ENCODE measurements at regions not wholly inside any gene's neighbourhood (a gene's known extent, or its start where the extent isn't known, plus 50 kb on each side); places are given as distances from the start of the nearest gene placed in this dataset.

DNA sequence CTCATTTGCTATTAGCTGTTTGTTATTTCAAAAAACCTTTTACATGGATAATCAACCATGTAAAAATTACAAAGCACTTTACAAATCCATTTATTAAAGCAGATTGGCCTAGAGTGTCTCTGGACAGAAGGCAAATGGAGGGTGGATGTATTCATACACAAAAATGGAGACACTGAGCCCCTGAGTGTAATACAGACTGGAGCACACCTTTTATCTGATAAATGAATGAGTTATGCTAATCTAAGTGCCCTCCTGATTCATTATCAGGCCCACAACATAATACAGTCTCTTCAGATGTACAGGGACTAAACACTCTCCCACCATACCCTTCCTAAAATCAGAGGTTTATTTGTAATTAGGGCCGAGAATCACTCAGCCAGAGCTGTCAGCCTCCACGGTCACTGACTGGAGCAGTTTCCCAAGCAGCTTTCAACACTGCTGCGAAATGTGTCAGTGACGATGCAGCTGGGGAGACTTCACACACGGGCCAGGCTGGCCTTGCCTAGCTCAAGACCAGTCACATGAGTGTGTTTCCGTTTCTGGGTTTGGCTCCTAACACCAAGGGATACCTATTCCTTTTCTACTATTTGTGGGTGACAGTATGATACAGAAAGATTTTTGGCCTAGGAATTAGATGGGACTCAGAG lies 271.8 kb downstream of the ZIC1 start:
- Histone ChIP-seq H3K27ac (replicated peaks in 1 of 4) (peak overlapping the region in 1 of 4 donors; percentile 15), H3K9me3 (no peaks in the 10 kb centered on the region)
- 47% methylated on average over 6 of the region's 6 CpGs for WGBS

DNA sequence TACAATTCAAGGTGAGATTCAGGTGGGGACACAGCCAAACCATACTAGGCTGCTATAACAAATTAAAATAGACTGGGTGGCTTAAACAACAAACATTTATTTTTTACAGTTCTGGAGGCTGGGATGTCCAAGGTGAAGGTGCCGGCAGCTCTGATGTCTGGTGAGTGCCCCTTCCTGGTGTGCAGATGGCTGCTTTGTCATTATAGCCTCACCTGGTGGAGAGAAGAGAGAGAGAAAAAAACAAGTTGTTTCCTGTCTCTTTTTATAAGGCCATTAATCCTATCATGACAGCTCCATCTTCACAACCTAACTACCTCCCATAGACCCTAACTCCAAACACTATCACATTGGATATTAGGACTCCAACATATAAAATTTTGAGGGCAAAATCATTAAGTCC lies 279.7 kb downstream of the ZIC1 start:
- H3K27me3 ChIP-seq, result no peaks in the 10 kb centered on the region
- intact Hi-C loops (cut with DNase I), result no loop called here
- no peaks in the 10 kb centered on the region for H3K4me1 ChIP-seq
- H3K27ac ChIP-seq (replicated peaks in 1 of 4), result no peak overlapping the region
- H3K4me3 ChIP-seq, result no peak overlapping the region
- DNase-seq (ENCODE audit: extremely low spot score), result no peak
- H3K9me3 ChIP-seq, result no peaks in the 10 kb centered on the region
- WGBS, result 100% methylated on average over 1 of the region's 1 CpG
- TF ChIP-seq EP300 (IDR thresholded peaks at IDR 0.05) (no peak), POLR2AphosphoS5 (IDR thresholded peaks at IDR 0.05) (no peak), POLR2A (IDR thresholded peaks at IDR 0.05; ENCODE audit: low read depth) (no peak)
- TF ChIP-seq, protein P1, sequence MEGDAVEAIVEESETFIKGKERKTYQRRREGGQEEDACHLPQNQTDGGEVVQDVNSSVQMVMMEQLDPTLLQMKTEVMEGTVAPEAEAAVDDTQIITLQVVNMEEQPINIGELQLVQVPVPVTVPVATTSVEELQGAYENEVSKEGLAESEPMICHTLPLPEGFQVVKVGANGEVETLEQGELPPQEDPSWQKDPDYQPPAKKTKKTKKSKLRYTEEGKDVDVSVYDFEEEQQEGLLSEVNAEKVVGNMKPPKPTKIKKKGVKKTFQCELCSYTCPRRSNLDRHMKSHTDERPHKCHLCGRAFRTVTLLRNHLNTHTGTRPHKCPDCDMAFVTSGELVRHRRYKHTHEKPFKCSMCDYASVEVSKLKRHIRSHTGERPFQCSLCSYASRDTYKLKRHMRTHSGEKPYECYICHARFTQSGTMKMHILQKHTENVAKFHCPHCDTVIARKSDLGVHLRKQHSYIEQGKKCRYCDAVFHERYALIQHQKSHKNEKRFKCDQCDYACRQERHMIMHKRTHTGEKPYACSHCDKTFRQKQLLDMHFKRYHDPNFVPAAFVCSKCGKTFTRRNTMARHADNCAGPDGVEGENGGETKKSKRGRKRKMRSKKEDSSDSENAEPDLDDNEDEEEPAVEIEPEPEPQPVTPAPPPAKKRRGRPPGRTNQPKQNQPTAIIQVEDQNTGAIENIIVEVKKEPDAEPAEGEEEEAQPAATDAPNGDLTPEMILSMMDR (IDR thresholded peaks at IDR 0.05), result no peak
- no peaks in the 10 kb centered on the region for H3K36me3 ChIP-seq

More for the DNA sequence above, 271.8 kb downstream of the ZIC1 start:
- H3K27me3 ChIP-seq, result no peaks in the 10 kb centered on the region
- peaks cover 4 to 12% (median 9%) of the 10 kb centered on the region in 4 donors for H3K4me1 ChIP-seq
- TF ChIP-seq EP300 (IDR thresholded peaks at IDR 0.05) (no peak), POLR2AphosphoS5 (IDR thresholded peaks at IDR 0.05) (peak in 1 of 2 donors; percentile 20)
- no peak overlapping the region for H3K4me3 ChIP-seq
- no peak for DNase-seq (ENCODE audit: extremely low spot score)
- intact Hi-C loops (cut with DNase I), result no loop called here
- no peaks in the 10 kb centered on the region for H3K36me3 ChIP-seq

DNA sequence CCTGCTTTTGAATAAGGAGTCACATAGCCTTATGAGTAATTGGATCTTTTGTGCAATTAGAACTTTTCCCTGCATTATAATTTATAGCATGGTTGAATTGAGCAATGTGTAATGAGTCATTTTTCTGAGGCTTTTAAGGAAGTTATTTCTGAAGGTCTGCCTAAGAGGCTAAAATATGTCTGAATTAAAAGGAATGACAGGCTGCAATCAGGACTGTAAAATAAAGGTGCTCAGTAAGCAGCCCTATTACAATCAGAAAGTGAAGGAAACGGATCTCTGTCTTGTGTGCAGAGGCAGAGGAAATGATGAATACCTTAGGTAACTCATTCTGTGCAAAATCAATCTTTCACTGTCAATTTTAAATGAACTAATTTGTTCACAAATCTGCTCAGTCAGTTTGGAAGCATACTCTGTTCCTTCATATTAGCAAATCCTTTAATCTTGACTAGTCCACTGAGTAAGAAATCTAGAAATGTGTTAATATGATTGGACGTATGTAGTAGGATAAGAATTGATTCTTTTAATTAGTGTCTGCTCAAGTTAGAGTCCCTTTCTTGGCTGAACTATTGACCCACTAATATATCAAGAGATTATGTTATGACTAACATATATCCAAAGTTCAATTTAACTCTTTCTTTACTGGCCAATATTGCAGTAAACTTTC lies 290.1 kb downstream of the ZIC1 start:
- no peak overlapping the region for H3K4me3 ChIP-seq
- 72% methylated on average over 2 of the region's 2 CpGs for WGBS
- no peaks in the 10 kb centered on the region for H3K36me3 ChIP-seq
- H3K4me1 ChIP-seq, result peaks cover 5 to 13% (median 6%) of the 10 kb centered on the region in 4 donors
- DNase-seq (ENCODE audit: extremely low spot score), result no peak
- H3K27ac ChIP-seq (replicated peaks in 1 of 4), result no peak overlapping the region
- no peaks in the 10 kb centered on the region for H3K27me3 ChIP-seq
- H3K9me3 ChIP-seq, result no peaks in the 10 kb centered on the region
- intact Hi-C loops (cut with DNase I), result no loop called here
- TF ChIP-seq POLR2A (IDR thresholded peaks at IDR 0.05; ENCODE audit: low read depth), result no peak
- TF ChIP-seq, protein P1 (IDR thresholded peaks at IDR 0.05), result no peak
- TF ChIP-seq EP300 (IDR thresholded peaks at IDR 0.05), result no peak
- TF ChIP-seq POLR2AphosphoS5 (IDR thresholded peaks at IDR 0.05), result no peak

DNA sequence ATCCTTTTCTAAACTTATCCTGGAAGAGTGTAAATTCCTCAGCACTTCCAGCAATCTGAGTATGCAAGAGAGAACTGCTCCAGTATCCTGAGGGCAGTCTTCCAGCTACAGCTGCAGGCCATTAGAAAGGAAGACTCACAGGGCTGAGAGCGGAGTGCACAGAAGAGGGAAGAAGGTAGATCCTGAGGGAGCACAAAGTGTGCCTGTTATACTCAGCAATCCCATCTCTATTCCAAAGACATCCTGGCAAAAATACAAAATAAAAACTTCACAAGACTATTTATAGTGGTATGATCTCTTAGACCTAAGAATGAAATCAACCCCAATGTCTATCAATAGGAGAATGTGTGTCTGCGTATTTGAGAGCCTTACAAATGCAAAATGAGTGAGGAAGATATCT lies 292.0 kb downstream of the ZIC1 start:
- Histone ChIP-seq H3K4me1 (peaks cover 5 to 13% (median 6%) of the 10 kb centered on the region in 4 donors), H3K27me3 (no peaks in the 10 kb centered on the region), H3K4me3 (no peak overlapping the region), H3K36me3 (no peaks in the 10 kb centered on the region), H3K27ac (replicated peaks in 1 of 4) (no peak overlapping the region), H3K9me3 (no peaks in the 10 kb centered on the region)
- TF ChIP-seq EP300 (IDR thresholded peaks at IDR 0.05) (no peak), POLR2A (IDR thresholded peaks at IDR 0.05; ENCODE audit: low read depth) (no peak), POLR2AphosphoS5 (IDR thresholded peaks at IDR 0.05) (no peak)
- TF ChIP-seq, protein P1 (IDR thresholded peaks at IDR 0.05), result no peak
- no peak for DNase-seq (ENCODE audit: extremely low spot score)
- WGBS, result 75% methylated on average over 2 of the region's 2 CpGs
- intact Hi-C loops (cut with DNase I), result no loop called here

DNA sequence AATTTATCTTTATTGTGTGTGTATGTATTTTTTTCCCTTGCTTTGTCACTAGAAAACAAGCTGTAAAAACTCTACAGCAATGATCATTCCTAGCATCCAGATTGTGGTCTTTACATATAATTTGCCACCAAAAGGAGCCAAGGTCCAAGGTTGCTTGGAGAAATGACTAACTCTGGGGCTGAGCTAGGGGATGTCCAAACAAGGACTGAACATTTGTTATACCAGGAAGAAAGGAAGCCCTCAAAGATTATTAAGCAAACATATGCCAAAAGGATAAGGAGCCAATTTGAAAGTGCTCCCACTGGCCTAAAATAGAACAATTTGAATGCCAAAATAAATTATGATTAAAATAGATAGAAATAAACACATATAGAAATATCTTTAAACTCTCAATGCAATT lies 293.3 kb downstream of the ZIC1 start:
- no peaks in the 10 kb centered on the region for H3K36me3 ChIP-seq
- H3K27me3 ChIP-seq, result no peaks in the 10 kb centered on the region
- no peak overlapping the region for H3K4me3 ChIP-seq
- peaks cover 5 to 13% (median 6%) of the 10 kb centered on the region in 4 donors for H3K4me1 ChIP-seq
- intact Hi-C loops (cut with DNase I), result no loop called here
- DNase-seq (ENCODE audit: extremely low spot score), result no peak
- no peak overlapping the region for H3K27ac ChIP-seq (replicated peaks in 1 of 4)
- H3K9me3 ChIP-seq, result no peaks in the 10 kb centered on the region
- no peak for TF ChIP-seq POLR2A (IDR thresholded peaks at IDR 0.05; ENCODE audit: low read depth)
- TF ChIP-seq POLR2AphosphoS5 (IDR thresholded peaks at IDR 0.05), result no peak
- TF ChIP-seq EP300 (IDR thresholded peaks at IDR 0.05), result no peak
- TF ChIP-seq, protein P1 (IDR thresholded peaks at IDR 0.05), result no peak
